Esophagus muscularis mucosa (tissue), 3 donors: ENCODE measurements at regions not wholly inside any gene's neighbourhood (a gene's known extent, or its start where the extent isn't known, plus 50 kb on each side); places are given as distances from the start of the nearest gene placed in this dataset.
"Not testable (repeated sequence)": the region's sequence is repeated elsewhere in the genome, so short reads cannot be mapped to it uniquely, and the experiment has no call there.

Experiments
- CTCF ChIP-seq, 3 experiments: fragments of 200-600 bp in 2 of 3; fragments of 450-650 bp in 1 of 3; sonication (generic) in 2 of 3; IDR thresholded peaks; one replicate each; pipeline ENCODE4 v1.5.1; 2017 to 2019; ENCODE audit warnings: antibody characterized with exemption in 3 of 3, mild to moderate bottlenecking in 2 of 3, moderate library complexity in 1 of 3
- POLR2A ChIP-seq: fragments of 450-650 bp; IDR thresholded peaks from one replicate; pipeline ENCODE4 v1.6.1; 2017; ENCODE audit warnings: antibody characterized with exemption, moderate library complexity, mild to moderate bottlenecking, low read depth

GRCh38 chr3:15879787-15880186, 82.0 kb upstream of the ANKRD28 start:
- not testable (repeated sequence) for TF ChIP-seq CTCF (IDR thresholded peaks at IDR 0.05); POLR2A
